Small intestine (tissue), 7 donors: ENCODE measurements at regions not wholly inside any gene's neighbourhood (a gene's known extent, or its start where the extent isn't known, plus 50 kb on each side); places are given as distances from the start of the nearest gene placed in this dataset.

Source experiments
- DNase-seq, 2 donors: peaks; one replicate each; pipeline versions ENCODE4 v3.0.0 to v3.0.0-alpha.2; 2013
- FAIRE-seq: peaks from 2 replicates; lab custom pipeline; 2012; peaks lifted over from hg19 to GRCh38; lab: Jason Lieb, UNC
- H3K27ac ChIP-seq, 3 donors: one replicate each; pipeline ENCODE4 v1.5.1; 2013; ENCODE audit warnings: low read length in 2 of 3, mild to moderate bottlenecking in 2 of 3, control low read depth in 1 of 3, inconsistent platforms in 1 of 3, low read depth in 1 of 3, moderate library complexity in 1 of 3
- H3K27me3 ChIP-seq, 3 donors: one replicate each; pipeline ENCODE4 v1.6.1; 2013; ENCODE audit warnings: low read length in 3 of 3, inconsistent platforms in 1 of 3; ENCODE audit not compliant: control insufficient read depth in 3 of 3, insufficient read depth in 3 of 3
- H3K36me3 ChIP-seq, 3 donors: one replicate each; pipeline ENCODE4 v1.6.1; 2013; ENCODE audit warnings: low read length in 3 of 3, inconsistent platforms in 1 of 3, low read depth in 1 of 3, mild to moderate bottlenecking in 1 of 3, moderate library complexity in 1 of 3; ENCODE audit not compliant: control insufficient read depth in 3 of 3, insufficient read depth in 2 of 3
- H3K4me1 ChIP-seq, 3 donors: one replicate each; pipeline ENCODE4 v1.6.1; 2013; ENCODE audit warnings: low read length in 2 of 3, inconsistent platforms in 1 of 3, low read depth in 1 of 3, mild to moderate bottlenecking in 1 of 3, moderate library complexity in 1 of 3; ENCODE audit not compliant: control insufficient read depth in 3 of 3, insufficient read depth in 2 of 3
- H3K4me3 ChIP-seq, 3 donors: one replicate each; pipeline ENCODE4 v1.5.1; 2013; ENCODE audit warnings: low read length in 3 of 3, control low read depth in 1 of 3, inconsistent platforms in 1 of 3, low read depth in 1 of 3, mild to moderate bottlenecking in 1 of 3, moderate library complexity in 1 of 3
- H3K9me3 ChIP-seq, 2 donors: one replicate each; pipeline ENCODE4 v1.6.1; 2013; ENCODE audit warnings: low read depth in 1 of 2, low read length in 1 of 2; ENCODE audit not compliant: control insufficient read depth in 2 of 2, insufficient read depth in 1 of 2
- WGBS, 3 donors: extraction: QIAGEN DNeasy Blood & Tissue Kit; methylation state at CpG; one replicate each; pipeline ENCODE4 v1.1.7; 2013; 5-methylcytosine and 5-hydroxymethylcytosine counted together
- donor health status: healthy with polysubstance abuse.
- donor health status: control.
- donor health status: control.
- donor health status: Bipolar disorder and iron deficiency.
- donor health status: healthy.

DNA sequence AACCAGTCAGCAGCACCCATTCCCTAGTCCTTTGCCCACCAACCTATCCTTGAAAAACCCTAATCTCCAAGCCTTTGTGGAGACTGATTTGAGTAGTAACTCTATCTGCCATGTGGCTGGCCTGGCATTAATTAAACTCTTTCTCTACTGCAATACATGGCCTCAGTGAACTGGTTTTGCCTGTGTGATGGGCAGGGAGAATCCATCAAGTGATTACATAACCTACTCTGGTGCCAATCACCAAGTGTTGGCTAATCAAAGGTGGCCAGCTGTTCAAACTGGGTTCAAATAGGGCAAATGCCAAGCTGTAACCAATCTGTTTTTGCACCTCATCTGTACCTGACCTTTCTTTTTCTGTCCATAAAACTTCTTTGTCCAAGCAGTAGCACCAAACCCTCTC, 139.8 kb upstream of the XPO1 start:
- Histone ChIP-seq H3K27ac (no peak overlapping the region), H3K4me1 (no peaks in the 10 kb centered on the region), H3K36me3 (no peaks in the 10 kb centered on the region), H3K27me3 (no peaks in the 10 kb centered on the region), H3K4me3 (no peak overlapping the region), H3K9me3 (peaks cover 0 to 9% of the 10 kb centered on the region in 2 donors)
- FAIRE-seq (no peak), DNase-seq (no peak)

DNA sequence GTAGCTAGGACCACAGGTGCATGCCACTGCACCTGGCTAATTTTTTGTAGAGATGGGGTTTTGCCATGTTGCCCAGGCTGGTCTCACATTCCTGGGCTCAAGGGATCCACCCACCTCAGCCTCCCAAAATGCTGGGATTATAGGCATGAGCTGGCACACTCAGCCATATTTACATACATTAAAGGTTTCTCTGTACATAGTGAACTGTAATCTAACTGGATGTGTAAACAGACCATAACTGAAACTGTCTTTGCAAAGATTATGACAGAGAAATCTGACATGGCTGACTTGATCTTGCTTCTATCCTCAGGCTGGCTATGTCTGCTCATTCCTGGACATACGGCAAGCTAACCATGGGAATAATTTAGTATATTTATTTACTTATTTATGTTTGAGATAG, 139.2 kb upstream of the XPO1 start:
- 92 to 98% (median 92%) methylated on average over 1 of the region's 1 CpG for WGBS, 3 donors
- H3K27me3 ChIP-seq, result no peaks in the 10 kb centered on the region
- no peak for FAIRE-seq

GRCh38 chr2:61675204-61675603, 137.0 kb upstream of the XPO1 start:
- no peak for DNase-seq
- no peak for FAIRE-seq
- H3K4me1 ChIP-seq, result peaks cover 0 to 12% (median 0%) of the 10 kb centered on the region in 3 donors

More for the DNA sequence above, 139.2 kb upstream of the XPO1 start:
- DNase-seq, result no peak
- H3K4me1 ChIP-seq, result no peaks in the 10 kb centered on the region
- H3K36me3 ChIP-seq, result no peaks in the 10 kb centered on the region
- H3K27ac ChIP-seq, result no peak overlapping the region
- peaks cover 0 to 9% of the 10 kb centered on the region in 2 donors for H3K9me3 ChIP-seq
- no peak overlapping the region for H3K4me3 ChIP-seq

DNA sequence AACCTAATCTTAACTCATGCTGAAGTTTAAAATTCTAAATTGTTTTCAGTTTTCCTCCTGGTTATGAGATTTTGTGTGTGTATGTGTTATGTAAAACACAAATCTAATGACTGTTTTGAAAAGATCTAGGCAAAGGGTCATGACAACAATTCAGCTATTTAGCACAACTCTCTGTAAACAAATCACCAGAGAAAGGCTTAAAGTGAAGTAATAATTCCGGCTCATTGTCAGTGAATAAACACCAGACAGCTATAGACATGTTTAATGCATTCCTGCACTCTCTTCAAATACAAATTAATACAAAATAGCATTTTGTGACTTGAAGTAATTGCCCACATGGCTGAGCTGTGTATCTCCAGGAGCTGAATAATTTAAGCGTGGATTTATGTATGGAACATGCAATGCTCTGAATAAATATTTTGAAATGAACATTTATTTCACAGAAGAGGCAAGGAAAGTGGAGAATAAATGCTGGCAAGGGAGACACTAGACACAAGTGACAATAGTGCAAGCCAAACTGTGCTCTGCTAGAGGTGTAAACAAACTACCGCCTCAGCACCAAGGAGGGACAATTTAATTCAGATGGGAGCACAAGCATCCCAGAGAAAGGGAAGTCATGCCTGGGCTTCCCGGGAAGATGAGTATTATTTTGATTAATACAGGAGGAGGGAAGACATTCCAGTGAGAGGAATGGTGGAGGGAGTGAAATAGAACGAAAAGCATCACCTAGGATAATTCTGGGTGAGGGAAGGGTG, 133.6 kb upstream of the XPO1 start:
- 57 to 63% (median 58%) methylated on average over 5 of the region's 5 CpGs for WGBS, 3 donors
- Histone ChIP-seq H3K4me1 (peaks cover 0 to 13% (median 0%) of the 10 kb centered on the region in 3 donors), H3K27ac (peak overlapping the region; percentile 48 to 93 (median 80)), H3K9me3 (peaks cover 0 to 9% of the 10 kb centered on the region in 2 donors), H3K36me3 (no peaks in the 10 kb centered on the region), H3K4me3 (no peak overlapping the region), H3K27me3 (no peaks in the 10 kb centered on the region)
- FAIRE-seq, result no peak
- no peak for DNase-seq

More at GRCh38 chr2:61675204-61675603, 137.0 kb upstream of the XPO1 start:
- Histone ChIP-seq H3K27me3 (no peaks in the 10 kb centered on the region), H3K36me3 (no peaks in the 10 kb centered on the region), H3K9me3 (peaks cover 0 to 9% of the 10 kb centered on the region in 2 donors), H3K27ac (no peak overlapping the region), H3K4me3 (no peak overlapping the region)

DNA sequence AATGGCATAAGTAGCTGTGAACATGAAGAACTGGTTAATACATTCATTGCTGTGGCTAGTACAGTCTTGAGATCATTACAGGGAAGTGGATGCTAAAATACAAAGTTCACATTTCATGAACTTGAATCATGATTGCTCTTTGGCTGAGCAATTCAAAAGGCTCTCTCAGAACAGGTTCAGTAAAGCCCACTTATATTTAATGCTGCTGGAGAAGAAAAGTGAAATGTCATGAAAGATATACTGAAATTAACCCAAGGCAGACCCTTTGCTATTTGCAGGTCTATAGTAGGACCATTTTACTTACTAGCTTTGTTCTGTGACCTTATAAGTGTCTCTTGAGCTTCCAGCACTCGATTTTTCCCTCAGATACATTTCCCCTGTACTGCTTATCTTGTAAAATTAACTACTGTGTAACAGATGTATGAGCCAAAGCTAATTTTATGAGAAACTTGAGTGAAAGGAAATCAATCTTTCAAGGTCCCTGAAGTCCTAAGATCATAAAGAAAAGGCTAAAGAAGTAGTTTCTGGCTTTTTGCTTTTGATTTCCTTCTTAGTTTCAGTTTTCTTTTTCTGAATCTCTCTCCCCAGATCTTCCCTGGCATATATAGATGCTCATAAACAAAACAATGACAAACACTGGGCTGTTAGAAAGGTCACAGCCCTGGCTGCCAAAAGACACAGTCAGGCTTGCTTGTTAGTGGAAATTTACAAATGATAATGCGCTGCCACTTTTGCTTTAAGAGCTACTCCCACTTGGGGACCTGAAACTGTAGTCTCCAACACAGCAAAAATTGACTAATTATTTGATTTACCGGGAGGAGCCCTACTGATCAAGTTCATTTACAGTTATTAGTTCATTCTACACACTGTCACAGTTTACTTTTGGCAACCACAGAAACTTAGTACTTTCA, 132.7 kb upstream of the XPO1 start:
- Histone ChIP-seq H3K36me3 (no peaks in the 10 kb centered on the region), H3K27me3 (no peaks in the 10 kb centered on the region), H3K4me1 (peaks cover 0 to 13% (median 0%) of the 10 kb centered on the region in 3 donors), H3K27ac (peak overlapping the region; percentile 80 to 93 (median 92)), H3K9me3 (peaks cover 0 to 9% of the 10 kb centered on the region in 2 donors), H3K4me3 (peak overlapping the region in 2 of 3 donors; percentile 13 to 17)
- DNase-seq (peak; percentile 76 to 88), FAIRE-seq (no peak)
- WGBS, 3 donors, result 1 to 6% (median 3%) methylated on average over 3 of the region's 3 CpGs

- Histone ChIP-seq H3K4me1 (no peaks in the 10 kb centered on the region), H3K27ac (no peak overlapping the region), H3K36me3 (no peaks in the 10 kb centered on the region), H3K9me3 (no peaks in the 10 kb centered on the region), H3K4me3 (no peak overlapping the region), H3K27me3 (no peaks in the 10 kb centered on the region)
- no peak for FAIRE-seq
- DNase-seq, result no peak
- WGBS, 3 donors, result 83 to 94% (median 89%) methylated on average over 1 of the region's 1 CpG
Observed at GRCh38 chr2:61664190-61664589, 126.0 kb upstream of the XPO1 start.

DNA sequence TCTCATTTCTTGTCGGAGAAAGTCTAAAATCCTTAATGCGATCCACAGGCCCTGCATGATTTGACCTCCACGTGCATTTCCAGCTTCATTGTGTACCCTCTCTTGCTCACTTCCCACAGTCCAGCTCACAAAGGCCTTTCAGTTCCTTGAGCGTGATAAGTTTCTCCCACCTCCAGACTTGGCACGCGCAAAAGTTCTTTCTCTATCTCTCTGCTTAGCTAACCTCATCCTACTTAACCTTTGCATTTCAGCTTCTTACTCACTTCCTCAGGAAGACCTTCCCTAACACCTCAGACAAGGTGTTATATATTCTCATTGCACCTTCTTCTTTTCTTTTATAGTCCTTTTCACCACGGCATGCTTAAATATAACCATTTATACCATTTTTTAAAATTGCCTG, 124.8 kb upstream of the XPO1 start:
- Histone ChIP-seq H3K9me3 (no peaks in the 10 kb centered on the region), H3K4me1 (no peaks in the 10 kb centered on the region), H3K27ac (no peak overlapping the region), H3K36me3 (no peaks in the 10 kb centered on the region), H3K27me3 (no peaks in the 10 kb centered on the region), H3K4me3 (no peak overlapping the region)
- FAIRE-seq (no peak), DNase-seq (no peak)
- WGBS, 3 donors, result 82 to 90% (median 85%) methylated on average over 7 of the region's 7 CpGs

GRCh38 chr2:61660511-61661388, 122.6 kb upstream of the XPO1 start:
- Histone ChIP-seq H3K27ac (peak overlapping the region in 1 of 3 donors; percentile 5), H3K9me3 (no peaks in the 10 kb centered on the region), H3K4me1 (no peaks in the 10 kb centered on the region), H3K36me3 (no peaks in the 10 kb centered on the region), H3K27me3 (no peaks in the 10 kb centered on the region), H3K4me3 (no peak overlapping the region)
- FAIRE-seq (no peak), DNase-seq (peak in 1 of 2 donors; percentile 23)
- 53 to 58% (median 57%) methylated on average over 4 of the region's 4 CpGs for WGBS, 3 donors
